ENCODE measurements at regions not wholly inside any gene's neighbourhood (a gene's known extent, or its start where the extent isn't known, plus 50 kb on each side); places are given as distances from the start of the nearest gene placed in this dataset.

- no peak for TF ChIP-seq CTCF (IDR thresholded peaks at IDR 0.05; ENCODE audit: extremely low read depth, missing control alignments)
- no peak for DNase-seq (ENCODE audit: low spot score)
Measured at GRCh38 chr5:145588558-145588957, 246.6 kb downstream of the PRELID2 start.

GRCh38 chr5:145588113-145588512 lies 247.0 kb downstream of the PRELID2 start:
- TF ChIP-seq CTCF (IDR thresholded peaks at IDR 0.05; ENCODE audit: extremely low read depth, missing control alignments), result no peak
- no peak for DNase-seq (ENCODE audit: low spot score)

- no peak for TF ChIP-seq CTCF (IDR thresholded peaks at IDR 0.05; ENCODE audit: extremely low read depth, missing control alignments)
- DNase-seq (ENCODE audit: low spot score), result no peak
Measured at GRCh38 chr5:145587710-145588109, 247.4 kb downstream of the PRELID2 start.

GRCh38 chr5:145587308-145587672 lies 247.9 kb downstream of the PRELID2 start:
- no peak for DNase-seq (ENCODE audit: low spot score)
- no peak for TF ChIP-seq CTCF (IDR thresholded peaks at IDR 0.05; ENCODE audit: extremely low read depth, missing control alignments)

- no peak for DNase-seq (ENCODE audit: low spot score)
- TF ChIP-seq CTCF (IDR thresholded peaks at IDR 0.05; ENCODE audit: extremely low read depth, missing control alignments), result no peak
Measured at GRCh38 chr5:145586661-145587307, 248.4 kb downstream of the PRELID2 start.

GRCh38 chr5:145585443-145586148 lies 249.5 kb downstream of the PRELID2 start:
- no peak for TF ChIP-seq CTCF (IDR thresholded peaks at IDR 0.05; ENCODE audit: extremely low read depth, missing control alignments)
- no peak for DNase-seq (ENCODE audit: low spot score)

- DNase-seq (ENCODE audit: low spot score), result no peak
- TF ChIP-seq CTCF (IDR thresholded peaks at IDR 0.05; ENCODE audit: extremely low read depth, missing control alignments), result no peak
Measured at GRCh38 chr5:145579301-145579700, 255.8 kb downstream of the PRELID2 start.
